GM23338 (cell line): ENCODE measurements at regions not wholly inside any gene's neighbourhood (a gene's known extent, or its start where the extent isn't known, plus 50 kb on each side); places are given as distances from the start of the nearest gene placed in this dataset.
A peak's percentile ranks its signal among the peaks of the same experiment; 100 is the strongest.

ENCODE experiments used
- ATAC-seq: fragments of 200-7000 bp; cut with Tn5 transposase; 3 replicates; pipeline ENCODE4 v1.9.1; 2020
- DNase-seq: peaks from one replicate; pipeline ENCODE4 v3.0.0-alpha.2; 2015; ENCODE audit warnings: low spot score
- H2AFZ ChIP-seq: fragments of 200-600 bp; sonication (generic); 2 replicates; pipeline ENCODE4 v1.8.0; 2016; ENCODE audit warnings: antibody characterized with exemption, mild to moderate bottlenecking, moderate library complexity
- H3F3A ChIP-seq: fragments of 200-600 bp; sonication (generic); replicated peaks from 2 replicates; pipeline ENCODE4 v1.8.0; 2017; ENCODE audit warnings: antibody characterized with exemption, mixed run types, low read depth
- H3K27ac ChIP-seq: fragments of 200-600 bp; sonication (generic); 2 replicates; pipeline ENCODE4 v1.6.1; 2016; ENCODE audit warnings: low read depth
- H3K27me3 ChIP-seq: fragments of 200-600 bp; sonication (generic); 2 replicates; pipeline ENCODE4 v1.8.0; 2016; ENCODE audit warnings: mild to moderate bottlenecking, mixed run types, moderate library complexity; ENCODE audit not compliant: insufficient read depth
- H3K36me3 ChIP-seq: fragments of 200-600 bp; sonication (generic); 2 replicates; pipeline ENCODE4 v1.8.0; 2016; ENCODE audit warnings: mild to moderate bottlenecking; ENCODE audit not compliant: insufficient read depth
- H3K4me1 ChIP-seq: fragments of 200-600 bp; sonication (generic); 2 replicates; pipeline ENCODE4 v1.8.0; 2016; ENCODE audit warnings: mild to moderate bottlenecking, moderate library complexity; ENCODE audit not compliant: insufficient read depth
- H3K4me2 ChIP-seq: fragments of 200-600 bp; sonication (generic); 2 replicates; pipeline ENCODE4 v1.7.1; 2017; ENCODE audit warnings: mixed run types
- H3K4me3 ChIP-seq: fragments of 200-600 bp; sonication (generic); 2 replicates; pipeline ENCODE4 v1.6.1; 2016; ENCODE audit warnings: mixed run types
- H3K79me2 ChIP-seq: fragments of 200-600 bp; sonication (generic); replicated peaks from 2 replicates; pipeline ENCODE4 v1.8.0; 2017; ENCODE audit warnings: mild to moderate bottlenecking; ENCODE audit not compliant: insufficient read depth
- H3K9me2 ChIP-seq: fragments of 200-600 bp; sonication (generic); 2 replicates; pipeline ENCODE4 v1.8.0; 2017; ENCODE audit not compliant: insufficient read depth
- H4K20me1 ChIP-seq: fragments of 200-600 bp; sonication (generic); replicated peaks from 2 replicates; pipeline ENCODE4 v1.8.0; 2017; ENCODE audit warnings: mild to moderate bottlenecking; ENCODE audit not compliant: insufficient read depth
- H3K27ac Mint-ChIP-seq: 2 replicates; pipeline ENCODE4 v1.8.0; 2020; ENCODE audit warnings: inconsistent platforms, mild to moderate bottlenecking, moderate library complexity, mixed read lengths
- H3K27me3 Mint-ChIP-seq: 3 replicates; pipeline ENCODE4 v1.8.0; 2022; ENCODE audit warnings: low read depth, mild to moderate bottlenecking, moderate library complexity, mixed read lengths, inconsistent platforms; ENCODE audit not compliant: insufficient read depth, poor library complexity
- H3K36me3 Mint-ChIP-seq: 3 replicates; pipeline ENCODE4 v1.8.0; 2021; ENCODE audit warnings: low read depth, mild to moderate bottlenecking, inconsistent platforms, moderate library complexity, mixed read lengths
- H3K4me1 Mint-ChIP-seq: 3 replicates; pipeline ENCODE4 v1.8.0; 2020; ENCODE audit warnings: mild to moderate bottlenecking, inconsistent platforms, mixed read lengths
- H3K4me3 Mint-ChIP-seq: 3 replicates; pipeline ENCODE4 v1.8.0; 2021; ENCODE audit warnings: moderate library complexity, mild to moderate bottlenecking, inconsistent platforms, mixed read lengths
- H3K9me3 Mint-ChIP-seq: 3 replicates; pipeline ENCODE4 v1.8.0; 2020; ENCODE audit warnings: moderate library complexity, mild to moderate bottlenecking, inconsistent platforms, mixed read lengths
- CREB1 ChIP-seq: fragments of 250-450 bp; sonication (Bioruptor Pico); IDR thresholded peaks from 2 replicates; pipeline ENCODE4 v1.5.0; 2020; ENCODE audit warnings: low read depth, mild to moderate bottlenecking, moderate library complexity
- CTCF ChIP-seq, 2 experiments: fragments of 200-600 bp in 1 of 2; sonication (generic) in 1 of 2; conservative IDR thresholded peaks; 2 replicates each; pipeline versions ENCODE4 v1.5.1 to v1.6.1; 2016 to 2017; ENCODE audit warnings: antibody characterized with exemption in 2 of 2, low read depth in 2 of 2, mild to moderate bottlenecking in 2 of 2, moderate library complexity in 1 of 2
- ETS1 ChIP-seq: IDR thresholded peaks from 2 replicates; pipeline ENCODE4 v1.6.1; 2016; ENCODE audit warnings: antibody characterized with exemption
- EZH2 ChIP-seq: fragments of 200-600 bp; sonication (generic); IDR thresholded peaks from one replicate; pipeline ENCODE4 v1.8.0; 2017; ENCODE audit warnings: antibody characterized with exemption, mild to moderate bottlenecking, low read depth; ENCODE audit not compliant: unreplicated experiment
- EZH2phosphoT487 ChIP-seq: fragments of 200-600 bp; sonication (generic); IDR thresholded peaks from one replicate; pipeline ENCODE4 v1.8.1; 2018; ENCODE audit warnings: antibody characterized with exemption; ENCODE audit not compliant: unreplicated experiment
- JUNB ChIP-seq: IDR thresholded peaks from one replicate; pipeline ENCODE4 v1.6.1; 2016; ENCODE audit warnings: antibody characterized with exemption; ENCODE audit not compliant: unreplicated experiment
- NANOG ChIP-seq: IDR thresholded peaks from 2 replicates; pipeline ENCODE4 v1.6.1; 2016; ENCODE audit warnings: antibody characterized with exemption, borderline replicate concordance
- POLR2AphosphoS5 ChIP-seq: IDR thresholded peaks from 2 replicates; pipeline ENCODE4 v1.6.1; 2016; ENCODE audit warnings: antibody characterized with exemption, low read depth
- REST ChIP-seq: IDR thresholded peaks from one replicate; pipeline ENCODE4 v1.6.1; 2018; ENCODE audit warnings: antibody characterized with exemption; ENCODE audit not compliant: unreplicated experiment
- STAT1 ChIP-seq: IDR thresholded peaks from one replicate; pipeline ENCODE4 v1.6.1; 2016; ENCODE audit warnings: antibody characterized with exemption; ENCODE audit not compliant: unreplicated experiment
- ZNF114 ChIP-seq: fragments of 250-450 bp; sonication (Bioruptor Pico); IDR thresholded peaks from 2 replicates; pipeline ENCODE4 v1.5.0; 2020; ENCODE audit warnings: mild to moderate bottlenecking, moderate library complexity
- ZNF331 ChIP-seq: fragments of 250-450 bp; sonication (Bioruptor Pico); IDR thresholded peaks from 2 replicates; pipeline ENCODE4 v1.5.0; 2020; ENCODE audit warnings: low read depth, mild to moderate bottlenecking, moderate library complexity
- ZNF462 ChIP-seq: fragments of 250-450 bp; sonication (Bioruptor Pico); IDR thresholded peaks from 2 replicates; pipeline ENCODE4 v1.5.0; 2020; ENCODE audit warnings: mild to moderate bottlenecking, moderate library complexity

- Mint-ChIP-seq H3K4me3 (no peak overlapping the region), H3K4me1 (peaks cover 6% of the 10 kb centered on the region), H3K27me3 (no peaks in the 10 kb centered on the region), H3K27ac (no peak overlapping the region), H3K36me3 (no peaks in the 10 kb centered on the region), H3K9me3 (no peaks in the 10 kb centered on the region; the same call in 2 of the 3 replicates)
- Histone ChIP-seq H3K4me1 (peaks cover 9% of the 10 kb centered on the region), H3K4me3 (no peak overlapping the region), H3K79me2 (no peaks in the 10 kb centered on the region), H3K27me3 (no peaks in the 10 kb centered on the region), H3K4me2 (no peak overlapping the region), H4K20me1 (no peaks in the 10 kb centered on the region), H2AFZ (no peak overlapping the region), H3F3A (no peaks in the 10 kb centered on the region), H3K36me3 (no peaks in the 10 kb centered on the region), H3K27ac (no peak overlapping the region), H3K9me2 (peaks cover 4% of the 10 kb centered on the region)
- TF ChIP-seq EZH2 (no peak), ETS1 (no peak), NANOG (no peak), EZH2phosphoT487 (no peak), CTCF (conservative IDR thresholded peaks at IDR 0.05; ENCODE audit: low read depth in 2 of 2) (no peak), ZNF114 (no peak), JUNB (no peak), REST (no peak), POLR2AphosphoS5 (no peak), ZNF331 (no peak), STAT1 (no peak), CREB1 (CRISPR knock-in tag) (no peak), ZNF462 (CRISPR knock-in tag) (no peak)
- no peak for DNase-seq
- peak; percentile 69 for ATAC-seq
Observed at GRCh38 chr3:170721563-170721962, 135.7 kb upstream of the SLC7A14 start.
